HG02840 (cell line): ENCODE measurements at regions not wholly inside any gene's neighbourhood (a gene's known extent, or its start where the extent isn't known, plus 50 kb on each side); places are given as distances from the start of the nearest gene placed in this dataset.
"Not testable (repeated sequence)": the region's sequence is repeated elsewhere in the genome, so short reads cannot be mapped to it uniquely, and the experiment has no call there.

Experiments
- ATAC-seq: cut with Tn5 transposase; IDR thresholded peaks from one replicate; pipeline ENCODE4 v1.9.1; 2021; ENCODE audit warnings: mild to moderate bottlenecking, moderate library complexity, moderate number of reproducible peaks; ENCODE audit not compliant: unreplicated experiment, low FRiP score

- ATAC-seq: no peak
Measured at GRCh38 chr10:59025981-59026765, 150.3 kb upstream of the PHYHIPL start.

- no peak for ATAC-seq
Measured at GRCh38 chr10:59027975-59028655, 148.3 kb upstream of the PHYHIPL start.

GRCh38 chr10:59033622-59034021, 142.8 kb upstream of the PHYHIPL start:
- ATAC-seq: no peak

- peak; percentile 94 for ATAC-seq
Measured at GRCh38 chr10:59036311-59037017, 140.0 kb upstream of the PHYHIPL start.

GRCh38 chr10:59037018-59037389, 139.4 kb upstream of the PHYHIPL start:
- no peak for ATAC-seq

GRCh38 chr10:59037506-59037905, 138.9 kb upstream of the PHYHIPL start:
- ATAC-seq: no peak

- not testable (repeated sequence) for ATAC-seq
Measured at GRCh38 chr10:59043358-59043757, 133.1 kb upstream of the PHYHIPL start.

DNA sequence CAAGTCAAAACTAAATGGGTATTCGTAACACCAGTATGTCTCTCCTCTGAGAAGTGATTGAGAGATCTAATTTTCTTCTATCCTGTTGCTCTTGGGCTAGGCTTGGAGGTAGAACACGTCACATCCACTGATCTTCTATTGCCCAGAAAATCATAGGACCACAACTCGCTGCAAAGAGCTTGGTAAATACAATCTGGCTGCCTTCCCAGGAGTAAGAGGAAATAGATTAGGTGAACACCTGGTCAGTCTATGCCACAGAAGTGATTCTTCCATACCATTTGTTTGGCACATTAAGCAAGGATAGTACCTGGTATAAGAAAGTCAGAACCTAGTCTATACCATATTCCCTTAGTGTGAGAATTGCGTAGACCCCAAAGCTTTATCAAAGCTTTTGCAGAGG, 129.3 kb upstream of the PHYHIPL start:
- no peak for ATAC-seq

GRCh38 chr10:59047957-59048618, 128.4 kb upstream of the PHYHIPL start:
- ATAC-seq: peak; percentile 87

GRCh38 chr10:59053502-59053901, 122.9 kb upstream of the PHYHIPL start:
- ATAC-seq: not testable (repeated sequence)

GRCh38 chr10:59055045-59055444, 121.4 kb upstream of the PHYHIPL start:
- ATAC-seq: no peak

- ATAC-seq: no peak
Measured at GRCh38 chr10:59057345-59057744, 119.1 kb upstream of the PHYHIPL start.

DNA sequence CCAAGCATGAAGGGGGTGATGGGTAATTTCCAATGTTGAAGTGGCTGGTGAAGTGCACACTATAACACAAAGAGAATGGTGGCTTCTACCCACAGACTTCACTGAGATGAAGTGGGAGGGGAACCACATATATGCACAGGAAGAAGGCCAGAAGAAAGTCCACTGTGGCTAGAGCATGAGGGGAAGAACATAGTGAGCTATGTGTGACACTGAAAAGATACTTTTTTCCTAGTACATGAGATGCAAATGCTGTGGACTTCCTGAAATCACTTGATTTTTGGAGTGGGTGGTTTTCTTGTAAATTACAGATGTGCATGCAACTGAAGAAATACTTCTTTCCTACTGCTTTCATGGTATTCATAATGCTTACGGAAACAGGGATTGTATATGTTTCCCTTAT, 115.6 kb upstream of the PHYHIPL start:
- peak; percentile 66 for ATAC-seq

- ATAC-seq: no peak
Measured at GRCh38 chr10:59063491-59063890, 113.0 kb upstream of the PHYHIPL start.

DNA sequence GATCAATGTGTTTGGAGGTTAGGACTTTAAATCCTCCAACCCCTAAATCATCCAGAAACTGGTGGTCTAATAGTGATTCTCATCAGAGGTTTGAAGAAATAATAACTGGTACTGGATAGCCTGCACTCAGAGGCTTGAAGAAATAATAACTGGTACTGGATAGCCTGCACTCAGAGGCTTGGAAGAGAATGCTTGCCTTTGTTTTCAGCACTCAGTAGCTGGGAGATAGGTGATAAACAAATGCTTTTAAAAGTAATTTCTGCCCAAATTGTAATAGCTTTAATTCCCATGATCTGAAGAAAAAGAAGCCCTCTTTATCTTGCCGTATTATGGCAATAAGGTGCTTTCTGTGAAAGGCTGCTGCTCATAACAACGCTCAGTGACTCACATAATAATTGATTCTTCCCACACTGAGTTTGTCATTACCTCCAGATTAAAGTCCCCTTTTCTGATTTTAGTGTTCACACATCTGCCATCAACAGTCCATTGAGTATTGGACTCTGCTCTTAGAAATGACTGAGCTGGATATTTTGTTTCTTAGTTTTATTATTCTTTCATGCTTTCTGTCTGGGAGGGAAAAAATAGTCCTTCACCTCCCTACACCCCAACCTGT, 112.3 kb upstream of the PHYHIPL start:
- no peak for ATAC-seq

DNA sequence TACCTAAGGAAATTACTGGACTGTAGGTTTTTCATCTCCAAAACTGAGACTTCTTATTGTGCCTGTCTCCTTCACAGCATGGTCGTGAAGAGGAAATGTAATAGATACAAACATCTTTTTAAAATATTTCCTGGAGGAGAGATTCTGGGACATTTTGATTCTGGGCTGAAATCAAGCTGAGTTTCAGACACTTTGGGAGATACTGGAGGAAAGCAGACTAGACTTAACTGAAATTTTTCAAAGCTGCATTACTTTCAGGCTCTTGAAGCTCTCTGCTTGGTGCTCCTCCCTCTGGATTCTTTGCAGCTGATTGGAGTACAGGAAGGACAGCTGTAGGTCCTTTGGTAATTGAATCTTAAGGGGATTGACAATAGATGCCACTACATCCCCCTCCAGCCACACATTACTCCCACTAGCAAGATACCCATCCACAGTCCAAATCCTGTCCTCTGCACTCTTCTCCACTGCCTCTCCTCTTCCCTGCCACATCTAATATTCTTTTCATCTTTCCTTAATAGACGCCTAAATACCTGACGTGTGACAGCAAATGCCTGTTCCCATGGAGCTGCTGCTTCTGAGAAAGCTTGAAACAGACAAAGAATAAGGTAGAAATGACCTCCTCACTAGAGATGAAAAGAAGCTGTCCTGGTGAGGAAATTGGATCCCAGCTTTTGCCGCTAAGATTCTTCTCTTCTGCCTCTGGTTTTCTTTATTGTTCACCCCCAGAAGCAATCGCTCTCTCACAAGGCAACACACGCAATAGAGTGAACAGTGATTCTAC, 111.5 kb upstream of the PHYHIPL start:
- no peak for ATAC-seq

DNA sequence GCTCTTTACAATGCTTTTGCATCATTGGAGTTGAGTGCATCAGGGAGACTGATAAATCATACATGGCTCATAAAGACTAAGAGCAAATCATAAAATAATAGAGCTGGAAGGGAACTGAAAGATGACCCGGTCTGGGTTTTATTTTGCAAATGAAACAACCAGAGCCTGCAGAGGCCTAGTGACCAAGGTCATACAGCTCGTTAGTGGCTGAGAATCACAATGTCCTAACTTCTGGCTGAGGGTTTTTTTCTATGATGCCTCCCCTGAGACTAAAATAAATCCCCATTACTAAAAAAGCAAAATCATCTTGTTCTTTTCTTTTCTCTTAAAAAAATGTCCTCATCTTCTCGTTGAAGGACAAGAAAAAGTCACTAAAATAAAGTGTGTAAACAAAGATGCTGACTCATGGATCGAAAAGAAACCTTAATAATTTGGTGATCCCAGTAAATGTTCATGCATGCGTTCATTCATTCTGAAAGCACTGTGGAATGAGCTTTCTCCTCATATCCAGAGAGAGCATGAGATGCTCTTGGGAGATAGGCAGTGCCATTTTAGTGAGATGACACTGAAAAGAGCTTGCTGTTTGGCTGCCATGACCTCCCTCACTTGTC, 107.8 kb upstream of the PHYHIPL start:
- ATAC-seq: no peak

DNA sequence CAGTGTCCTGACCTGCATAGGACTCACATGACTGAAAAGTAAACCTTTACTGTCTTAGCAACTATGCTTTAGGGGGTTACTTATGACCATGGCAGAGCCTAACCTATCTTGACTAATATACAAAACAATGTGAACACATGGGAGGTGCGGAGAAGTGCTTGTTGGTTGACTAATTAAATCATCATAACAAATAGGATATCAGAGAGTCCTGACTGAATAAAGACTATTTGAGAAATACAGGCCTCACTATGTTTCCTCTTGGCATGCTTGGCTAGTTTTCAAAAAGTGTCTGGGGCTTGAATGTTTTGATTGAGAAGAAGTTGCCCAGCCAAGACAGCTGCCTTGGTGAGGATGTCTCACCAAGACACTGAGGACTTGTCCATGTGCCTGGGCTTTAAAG, 104.4 kb upstream of the PHYHIPL start:
- no peak for ATAC-seq

DNA sequence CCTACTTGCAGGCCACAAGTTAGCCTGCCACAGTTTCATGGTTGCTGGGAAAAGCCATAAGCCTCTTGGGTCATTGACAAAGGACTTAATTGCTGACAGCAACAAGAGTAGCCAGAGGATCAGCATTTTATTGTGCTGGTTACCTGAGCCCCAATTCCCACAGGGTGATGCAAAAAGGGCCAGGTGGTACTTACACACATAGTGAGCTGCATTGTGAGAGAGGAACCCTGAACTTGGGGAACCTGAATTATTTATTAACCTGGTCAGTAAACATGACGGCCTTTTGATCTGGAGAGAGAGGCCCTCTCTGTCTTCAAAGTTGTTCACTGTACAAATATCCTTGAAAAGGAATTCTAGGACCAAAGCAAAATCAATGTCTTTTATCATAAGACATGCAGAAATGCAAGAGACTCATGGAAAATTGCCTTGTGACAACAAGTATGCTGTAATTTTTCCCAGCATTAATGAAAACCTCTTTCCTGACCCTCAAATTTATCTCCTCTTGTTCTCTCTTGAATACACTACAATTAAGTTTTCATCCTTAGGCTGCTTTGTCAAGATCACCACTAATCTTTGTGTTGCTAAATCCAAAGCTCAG, 102.9 kb upstream of the PHYHIPL start:
- no peak for ATAC-seq
